SH-SY5Y (cell line): ENCODE measurements at regions not wholly inside any gene's neighbourhood (a gene's known extent, or its start where the extent isn't known, plus 50 kb on each side); places are given as distances from the start of the nearest gene placed in this dataset.

Experiments used
- GATA2 ChIP-seq: IDR thresholded peaks from 2 replicates; pipeline ENCODE4 v1.6.1; 2011; ENCODE audit warnings: mild to moderate bottlenecking, low read depth, low read length
- GATA3 ChIP-seq: IDR thresholded peaks from 2 replicates; pipeline ENCODE4 v1.6.1; 2011; ENCODE audit warnings: low read depth, mild to moderate bottlenecking, low read length, moderate library complexity

GRCh38 chr3:181987736-181988135 lies 276.0 kb downstream of the SOX2 start:
- TF ChIP-seq GATA3 (no peak), GATA2 (no peak)
